ENCODE measurements at regions not wholly inside any gene's neighbourhood (a gene's known extent, or its start where the extent isn't known, plus 50 kb on each side); places are given as distances from the start of the nearest gene placed in this dataset.

GRCh38 chr2:234884591-234884990 lies 67.2 kb upstream of the SH3BP4 start:
- TF ChIP-seq CBFB (IDR thresholded peaks at IDR 0.05; ENCODE audit: low read depth) (no peak), TCF3 (IDR thresholded peaks at IDR 0.05; ENCODE audit: borderline replicate concordance, insufficient read depth, low read depth, low read length) (no peak), CTCF (IDR thresholded peaks at IDR 0.05 in 2 of 3, conservative IDR thresholded peaks at IDR 0.05 in 1 of 3; ENCODE audit: control insufficient read depth in 2 of 3, extremely low read depth in 1 of 3, insufficient read depth in 1 of 3, low read depth in 3 of 3, low read length in 3 of 3) (no peak), SIN3A (IDR thresholded peaks at IDR 0.05; ENCODE audit: low read depth, low read length) (no peak), CHD2 (IDR thresholded peaks at IDR 0.05; ENCODE audit: borderline replicate concordance, low read depth, low read length) (no peak), SIX5 (IDR thresholded peaks at IDR 0.05; ENCODE audit: low read depth, low read length, severe bottlenecking) (no peak), POLR2A (IDR thresholded peaks at IDR 0.05; ENCODE audit: low read depth, low read length) (no peak), MAX (IDR thresholded peaks at IDR 0.05; ENCODE audit: low read depth, low read length) (no peak), RFX5 (IDR thresholded peaks at IDR 0.05; ENCODE audit: low read depth, low read length) (no peak)
- TF ChIP-seq, protein P1, sequence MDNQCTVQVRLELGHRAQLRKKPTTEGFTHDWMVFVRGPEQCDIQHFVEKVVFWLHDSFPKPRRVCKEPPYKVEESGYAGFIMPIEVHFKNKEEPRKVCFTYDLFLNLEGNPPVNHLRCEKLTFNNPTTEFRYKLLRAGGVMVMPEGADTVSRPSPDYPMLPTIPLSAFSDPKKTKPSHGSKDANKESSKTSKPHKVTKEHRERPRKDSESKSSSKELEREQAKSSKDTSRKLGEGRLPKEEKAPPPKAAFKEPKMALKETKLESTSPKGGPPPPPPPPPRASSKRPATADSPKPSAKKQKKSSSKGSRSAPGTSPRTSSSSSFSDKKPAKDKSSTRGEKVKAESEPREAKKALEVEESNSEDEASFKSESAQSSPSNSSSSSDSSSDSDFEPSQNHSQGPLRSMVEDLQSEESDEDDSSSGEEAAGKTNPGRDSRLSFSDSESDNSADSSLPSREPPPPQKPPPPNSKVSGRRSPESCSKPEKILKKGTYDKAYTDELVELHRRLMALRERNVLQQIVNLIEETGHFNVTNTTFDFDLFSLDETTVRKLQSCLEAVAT (IDR thresholded peaks at IDR 0.05), result no peak
- TF ChIP-seq, protein P2, sequence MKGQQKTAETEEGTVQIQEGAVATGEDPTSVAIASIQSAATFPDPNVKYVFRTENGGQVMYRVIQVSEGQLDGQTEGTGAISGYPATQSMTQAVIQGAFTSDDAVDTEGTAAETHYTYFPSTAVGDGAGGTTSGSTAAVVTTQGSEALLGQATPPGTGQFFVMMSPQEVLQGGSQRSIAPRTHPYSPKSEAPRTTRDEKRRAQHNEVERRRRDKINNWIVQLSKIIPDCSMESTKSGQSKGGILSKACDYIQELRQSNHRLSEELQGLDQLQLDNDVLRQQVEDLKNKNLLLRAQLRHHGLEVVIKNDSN (IDR thresholded peaks at IDR 0.05; ENCODE audit: borderline replicate concordance, extremely low read length, insufficient read depth, low read depth, low read length), result no peak
- TF ChIP-seq, protein P3, sequence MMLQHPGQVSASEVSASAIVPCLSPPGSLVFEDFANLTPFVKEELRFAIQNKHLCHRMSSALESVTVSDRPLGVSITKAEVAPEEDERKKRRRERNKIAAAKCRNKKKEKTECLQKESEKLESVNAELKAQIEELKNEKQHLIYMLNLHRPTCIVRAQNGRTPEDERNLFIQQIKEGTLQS (IDR thresholded peaks at IDR 0.05; ENCODE audit: borderline replicate concordance, extremely low read depth, low read depth, low read length), result no peak
